ENCODE measurements at regions not wholly inside any gene's neighbourhood (a gene's known extent, or its start where the extent isn't known, plus 50 kb on each side); places are given as distances from the start of the nearest gene placed in this dataset.

DNA sequence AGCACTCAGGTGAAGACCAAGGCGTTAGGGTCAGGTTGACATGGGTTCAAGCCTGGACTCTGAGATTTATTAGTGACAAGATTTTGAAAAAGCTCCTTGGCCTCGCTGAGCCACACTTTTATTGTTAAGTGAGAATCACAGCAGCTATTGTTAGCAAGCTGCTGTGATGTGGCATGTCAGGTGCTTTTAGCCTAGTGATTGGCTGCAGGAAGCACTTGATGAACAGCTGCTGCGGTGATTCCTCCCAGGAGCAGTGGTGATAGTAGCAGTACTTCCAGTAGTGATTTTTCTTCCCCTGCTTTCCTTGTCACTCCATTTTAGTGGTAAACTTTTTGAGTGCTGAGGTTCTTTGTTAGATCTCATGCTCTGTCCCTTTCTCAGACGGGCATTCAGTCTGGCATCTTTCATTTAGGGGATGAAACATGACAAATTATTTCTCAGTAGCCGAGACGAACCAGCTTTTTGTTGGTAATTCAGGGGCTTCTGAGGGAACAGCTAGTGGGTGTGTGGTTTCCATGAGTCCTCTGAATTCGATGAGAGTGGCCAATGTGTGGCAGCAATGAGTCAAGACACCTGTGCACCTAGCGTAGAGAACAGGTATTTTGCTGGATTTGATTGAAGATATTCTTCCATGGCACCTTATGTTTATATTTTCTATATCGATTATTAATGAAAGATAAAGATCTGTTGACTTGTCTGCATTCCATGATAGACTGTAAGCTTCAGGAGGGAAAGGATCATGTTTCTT is 696.7 kb downstream of the DHX35 start:
- DNase-seq, result no peak

DNA sequence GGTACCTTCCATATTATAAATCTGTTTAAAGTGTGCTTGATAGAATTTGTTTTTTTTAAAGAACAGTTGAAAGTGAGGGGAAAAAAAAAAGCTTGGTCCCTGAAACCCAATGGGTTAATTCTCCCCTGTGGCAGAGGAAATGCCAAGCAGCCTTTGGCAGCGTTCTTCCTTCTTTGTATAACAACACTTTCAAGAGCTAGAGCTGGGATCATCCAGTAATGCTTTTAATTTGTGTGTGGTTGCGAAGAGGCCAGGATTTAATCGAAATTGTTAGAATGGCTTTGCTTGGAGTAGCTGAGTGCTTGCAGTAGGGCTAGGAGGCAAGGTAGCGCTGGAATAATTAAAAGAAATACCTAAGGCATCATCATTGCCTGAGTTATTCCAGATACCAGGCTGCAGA is 692.0 kb downstream of the DHX35 start:
- no peak for DNase-seq

DNA sequence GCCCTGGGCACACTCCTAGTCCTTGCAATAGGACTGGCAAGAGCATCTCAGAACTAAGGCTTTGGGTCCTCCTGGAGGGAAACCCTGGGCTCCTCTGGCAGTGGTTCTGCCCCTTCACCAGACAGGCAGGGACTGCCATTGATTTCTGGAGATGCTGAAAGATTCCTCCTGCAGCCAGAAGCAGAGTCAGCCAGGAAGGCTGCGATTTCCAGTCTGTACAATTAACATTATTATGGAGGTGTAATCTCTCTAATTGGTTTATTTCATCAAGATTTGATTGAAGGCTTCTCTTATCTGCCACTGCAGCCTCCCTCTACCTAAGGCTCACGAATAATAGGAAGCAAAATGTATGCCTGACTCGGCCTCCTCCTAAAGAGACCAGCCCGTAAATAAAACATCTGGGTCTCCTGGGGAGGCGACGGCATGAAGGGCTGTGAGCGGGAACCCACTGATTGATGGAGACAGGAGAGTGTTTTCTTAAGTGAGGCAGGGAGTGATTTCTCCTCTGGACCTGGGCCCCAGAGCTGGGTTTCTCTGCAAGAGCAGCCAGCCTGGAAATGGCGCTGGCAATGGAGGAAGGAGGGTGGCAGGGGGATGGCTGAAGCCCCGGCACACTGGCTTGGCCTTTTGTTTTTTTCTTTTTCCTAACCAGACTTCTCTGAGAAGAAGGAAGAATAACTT is 689.6 kb downstream of the DHX35 start:
- no peak for DNase-seq

GRCh38 chr20:39646874-39647413 is 684.8 kb downstream of the DHX35 start:
- no peak for DNase-seq

- DNase-seq, result no peak
Observed at GRCh38 chr20:39645131-39645530, 683.0 kb downstream of the DHX35 start.

DNA sequence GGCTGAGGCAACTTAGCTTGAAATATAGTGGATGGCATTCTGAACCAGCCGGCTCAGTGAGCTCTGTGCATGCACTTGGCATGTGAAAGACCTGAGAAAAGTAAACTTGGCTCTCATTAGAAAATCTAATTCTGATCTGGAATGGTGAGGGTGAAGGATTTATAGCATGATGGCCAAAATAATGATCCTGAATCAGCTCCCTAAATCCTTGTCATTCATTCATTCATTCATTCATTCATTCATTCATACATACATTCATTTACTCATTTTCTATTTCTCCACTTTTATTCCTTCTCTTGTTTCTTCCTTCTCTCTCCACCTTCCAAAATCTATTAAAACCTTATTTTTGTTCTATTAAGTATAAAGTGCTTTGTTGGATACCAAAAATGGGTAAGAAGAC is 681.1 kb downstream of the DHX35 start:
- DNase-seq, result no peak

DNA sequence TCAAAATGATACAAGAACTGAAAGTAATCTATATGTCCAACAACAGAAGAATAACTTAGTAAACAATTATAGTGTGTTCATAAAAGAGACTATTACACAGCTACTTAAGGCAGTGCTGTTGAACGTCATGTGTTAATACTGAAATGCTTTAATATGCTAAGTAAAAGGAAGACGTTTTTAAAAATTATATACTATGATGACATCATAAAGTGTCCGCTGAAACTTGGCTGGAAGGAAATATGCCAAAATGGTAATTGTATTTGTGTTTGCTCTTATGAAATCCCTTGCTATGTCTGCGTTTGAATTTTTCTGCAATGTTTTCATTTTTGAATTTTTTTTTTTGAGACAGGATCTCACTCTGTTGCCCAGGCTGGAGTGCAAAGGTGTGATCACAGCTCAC is 679.3 kb downstream of the DHX35 start:
- no peak for DNase-seq

DNA sequence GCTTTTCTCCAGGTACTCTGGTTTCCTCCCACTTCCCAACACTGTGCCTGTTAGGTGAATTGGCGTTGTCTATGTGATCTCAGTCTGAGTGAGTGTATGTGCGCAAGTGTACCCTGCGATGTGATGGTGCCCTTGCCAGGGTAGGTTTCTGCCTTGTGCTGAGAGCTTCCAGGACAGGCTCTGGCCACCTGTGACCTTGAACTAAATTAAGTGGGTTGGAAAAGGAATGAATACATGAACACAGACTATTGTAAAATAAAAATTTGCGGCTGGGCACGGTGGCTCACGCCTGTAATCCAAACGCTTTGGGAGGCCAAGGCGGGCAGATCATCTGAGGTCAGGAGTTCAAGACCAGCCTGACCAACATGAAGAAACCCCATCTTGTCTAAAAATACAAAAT is 678.0 kb downstream of the DHX35 start:
- DNase-seq, result no peak

- DNase-seq, result no peak
Observed at GRCh38 chr20:39638731-39639130, 676.6 kb downstream of the DHX35 start.

- no peak for DNase-seq
Observed at GRCh38 chr20:39633689-39634088, 671.5 kb downstream of the DHX35 start.

GRCh38 chr20:39632757-39633156 is 670.6 kb downstream of the DHX35 start:
- no peak for DNase-seq

- no peak for DNase-seq
Observed at GRCh38 chr20:39632176-39632575, 670.0 kb downstream of the DHX35 start.

- no peak for DNase-seq
Observed at GRCh38 chr20:39631557-39631956, 669.4 kb downstream of the DHX35 start.

- DNase-seq, result no peak
Observed at GRCh38 chr20:39630215-39630908, 668.2 kb downstream of the DHX35 start.

GRCh38 chr20:39627765-39628164 is 665.6 kb downstream of the DHX35 start:
- no peak for DNase-seq

DNA sequence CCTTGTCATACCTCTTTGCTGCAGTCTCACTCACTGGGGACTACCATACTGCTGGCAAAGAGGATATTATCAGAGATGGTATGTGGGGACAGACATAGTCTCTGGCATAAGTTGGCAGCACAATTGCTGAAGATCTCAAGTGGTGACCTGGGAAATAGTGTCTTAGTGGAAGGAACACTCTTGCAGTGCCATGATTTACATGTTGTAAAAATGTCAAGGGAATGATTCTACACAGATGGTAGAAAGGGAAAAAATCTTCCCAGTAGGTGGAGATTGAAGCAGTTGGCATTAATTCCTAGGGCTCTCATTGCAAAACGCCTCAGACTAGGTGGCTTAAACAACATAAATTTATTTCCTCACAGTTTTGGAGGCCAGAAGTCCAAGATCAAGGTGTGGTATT is 662.2 kb downstream of the DHX35 start:
- DNase-seq, result no peak

DNA sequence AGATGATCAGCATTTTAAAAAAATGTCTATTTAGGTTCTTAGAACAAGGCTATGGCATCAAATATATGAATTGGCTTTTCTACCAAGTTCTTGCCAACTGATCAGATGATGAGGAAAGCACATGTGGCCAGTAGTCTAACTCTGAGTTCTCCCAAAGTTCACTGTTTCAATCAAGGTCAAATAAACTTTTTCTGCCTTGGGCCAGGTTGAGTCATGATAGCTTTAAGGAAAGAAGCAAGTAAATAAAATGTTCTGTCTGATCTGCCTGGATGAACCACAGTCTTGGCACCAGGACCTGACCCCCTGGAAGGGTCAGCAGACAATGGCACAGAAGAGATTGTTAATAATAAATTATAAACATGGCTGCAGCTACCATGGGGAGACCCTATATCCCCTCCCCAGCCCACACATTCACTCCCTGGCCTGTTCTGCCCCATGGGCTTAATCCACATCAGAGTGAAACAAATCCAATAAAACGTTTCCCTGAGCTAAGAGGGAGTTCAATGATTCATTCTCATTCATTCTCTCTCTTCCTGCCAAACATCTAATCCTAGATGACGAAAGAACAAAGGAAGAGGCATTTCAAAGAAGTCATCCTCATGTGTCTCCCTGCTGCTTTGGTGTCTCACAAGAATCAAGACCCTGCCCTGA is 661.6 kb downstream of the DHX35 start:
- no peak for DNase-seq

- DNase-seq, result no peak
Observed at GRCh38 chr20:39619271-39619785, 657.2 kb downstream of the DHX35 start.

DNA sequence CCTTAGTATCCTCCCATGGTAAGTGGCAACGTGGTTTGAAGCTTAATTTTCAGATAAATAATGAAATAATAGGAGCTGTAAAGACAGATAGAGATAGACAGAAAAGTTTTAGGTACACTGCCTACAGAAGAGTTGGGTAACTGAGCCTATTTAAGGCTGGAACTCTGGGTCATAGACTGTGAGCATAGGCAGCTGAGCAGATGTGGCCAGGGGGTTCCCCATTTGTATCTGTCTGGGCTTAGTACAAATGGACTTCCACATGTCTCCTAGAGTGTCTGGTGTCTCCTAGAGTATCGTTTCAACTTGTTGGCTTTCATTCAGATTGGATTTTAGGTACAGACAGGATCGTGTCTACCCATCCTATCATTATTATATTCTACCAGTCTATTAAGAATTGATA is 649.8 kb downstream of the DHX35 start:
- DNase-seq, result no peak

DNA sequence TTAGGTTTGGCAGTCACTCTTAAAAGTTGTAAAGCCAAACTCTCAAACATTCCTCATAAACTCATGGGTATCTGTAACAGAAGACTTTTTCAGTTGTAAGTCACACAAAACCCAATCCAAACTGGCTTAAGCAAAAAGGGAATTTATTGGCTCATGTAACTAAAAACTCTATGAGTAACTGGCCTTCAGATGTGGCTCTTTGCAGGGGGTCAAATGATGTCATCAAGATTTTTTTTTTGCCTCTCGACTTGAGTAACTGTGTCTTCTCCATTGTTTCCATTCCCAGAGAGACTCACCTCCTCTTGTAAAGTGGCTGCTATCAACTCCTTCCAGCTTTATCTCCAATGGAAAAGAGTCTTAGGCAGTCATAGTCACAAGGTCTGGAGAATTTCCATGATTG is 645.0 kb downstream of the DHX35 start:
- DNase-seq, result no peak

- DNase-seq, result no peak
Observed at GRCh38 chr20:39605908-39606307, 643.8 kb downstream of the DHX35 start.

- DNase-seq, result no peak
Observed at GRCh38 chr20:39605361-39605760, 643.2 kb downstream of the DHX35 start.

DNA sequence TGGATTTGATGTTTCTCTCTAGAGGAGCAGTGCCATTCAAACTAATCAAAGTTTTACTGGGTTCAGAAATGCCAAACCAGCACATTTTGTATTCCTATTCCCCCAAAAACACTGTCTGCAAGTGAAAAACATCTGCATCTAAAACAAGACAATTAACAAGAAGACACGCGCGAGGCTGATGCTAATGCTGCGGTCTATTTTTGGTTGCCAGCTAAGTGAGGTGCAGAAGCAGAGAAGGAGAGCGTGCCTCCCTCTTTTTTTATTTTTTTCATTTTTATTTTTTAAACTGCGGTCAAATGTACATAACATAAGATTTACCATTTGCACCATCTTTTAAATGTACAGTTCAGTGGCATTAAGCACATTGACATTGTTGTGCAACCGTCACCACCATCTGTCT is 641.1 kb downstream of the DHX35 start:
- no peak for DNase-seq
